ENCODE measurements at regions not wholly inside any gene's neighbourhood (a gene's known extent, or its start where the extent isn't known, plus 50 kb on each side); places are given as distances from the start of the nearest gene placed in this dataset.

- no peak for TF ChIP-seq CTCF (IDR thresholded peaks at IDR 0.05; ENCODE audit: borderline replicate concordance, extremely low read depth, insufficient read depth)
- Histone ChIP-seq H3K27me3 (ENCODE audit: control insufficient read depth, insufficient read depth, low read length) (no peaks in the 10 kb centered on the region), H3K36me3 (ENCODE audit: control insufficient read depth in 2 of 3, insufficient read depth in 3 of 3, low read length in 3 of 3) (no peaks in the 10 kb centered on the region), H3K4me1 (ENCODE audit: control insufficient read depth in 2 of 3, insufficient read depth in 2 of 3, low read depth in 1 of 3, low read length in 3 of 3) (no peaks in the 10 kb centered on the region), H3K9me3 (ENCODE audit: control insufficient read depth in 2 of 3, insufficient read depth in 1 of 3, low read length in 3 of 3) (no peaks in the 10 kb centered on the region), H3K27ac (ENCODE audit: low read depth in 2 of 2, low read length in 2 of 2) (no peak overlapping the region), H3K4me3 (ENCODE audit: low read length in 3 of 3) (no peak overlapping the region), H3K9ac (ENCODE audit: low read length in 3 of 3) (no peak overlapping the region)
- FAIRE-seq, result no peak
- no peak for DNase-seq
- intact Hi-C loops (cut with DNase I), result no loop called here
These were observed 50.3 kb upstream of the OSBPL11 start for GRCh38 chr3:125645616-125646015.

GRCh38 chr3:125646581-125646980, 51.3 kb upstream of the OSBPL11 start:
- H3K9me3 ChIP-seq (ENCODE audit: control insufficient read depth in 2 of 3, insufficient read depth in 1 of 3, low read length in 3 of 3), result no peaks in the 10 kb centered on the region
- no peaks in the 10 kb centered on the region for H3K36me3 ChIP-seq (ENCODE audit: control insufficient read depth in 2 of 3, insufficient read depth in 3 of 3, low read length in 3 of 3)
- no peak for TF ChIP-seq CTCF (IDR thresholded peaks at IDR 0.05; ENCODE audit: borderline replicate concordance, extremely low read depth, insufficient read depth)
- H3K27ac ChIP-seq (ENCODE audit: low read depth in 2 of 2, low read length in 2 of 2), result no peak overlapping the region
- H3K9ac ChIP-seq (ENCODE audit: low read length in 3 of 3), result no peak overlapping the region
- intact Hi-C loops (cut with DNase I), result no loop called here
- H3K4me3 ChIP-seq (ENCODE audit: low read length in 3 of 3), result no peak overlapping the region
- H3K27me3 ChIP-seq (ENCODE audit: control insufficient read depth, insufficient read depth, low read length), result no peaks in the 10 kb centered on the region
- FAIRE-seq (no peak), DNase-seq (no peak)
- no peaks in the 10 kb centered on the region for H3K4me1 ChIP-seq (ENCODE audit: control insufficient read depth in 2 of 3, insufficient read depth in 2 of 3, low read depth in 1 of 3, low read length in 3 of 3)

GRCh38 chr3:125647318-125648014, 52.2 kb upstream of the OSBPL11 start:
- Histone ChIP-seq H3K36me3 (ENCODE audit: control insufficient read depth in 2 of 3, insufficient read depth in 3 of 3, low read length in 3 of 3) (no peaks in the 10 kb centered on the region), H3K4me1 (ENCODE audit: control insufficient read depth in 2 of 3, insufficient read depth in 2 of 3, low read depth in 1 of 3, low read length in 3 of 3) (no peaks in the 10 kb centered on the region), H3K27ac (ENCODE audit: low read depth in 2 of 2, low read length in 2 of 2) (peak overlapping the region; percentile 34 to 52), H3K9ac (ENCODE audit: low read length in 3 of 3) (no peak overlapping the region), H3K9me3 (ENCODE audit: control insufficient read depth in 2 of 3, insufficient read depth in 1 of 3, low read length in 3 of 3) (no peaks in the 10 kb centered on the region), H3K27me3 (ENCODE audit: control insufficient read depth, insufficient read depth, low read length) (no peaks in the 10 kb centered on the region), H3K4me3 (ENCODE audit: low read length in 3 of 3) (no peak overlapping the region)
- FAIRE-seq, result no peak
- peak in 3 of 5 donors; percentile 28 to 87 (median 33) for DNase-seq
- intact Hi-C loops (cut with DNase I), result no loop called here
- TF ChIP-seq CTCF (IDR thresholded peaks at IDR 0.05; ENCODE audit: borderline replicate concordance, extremely low read depth, insufficient read depth), result no peak

DNA sequence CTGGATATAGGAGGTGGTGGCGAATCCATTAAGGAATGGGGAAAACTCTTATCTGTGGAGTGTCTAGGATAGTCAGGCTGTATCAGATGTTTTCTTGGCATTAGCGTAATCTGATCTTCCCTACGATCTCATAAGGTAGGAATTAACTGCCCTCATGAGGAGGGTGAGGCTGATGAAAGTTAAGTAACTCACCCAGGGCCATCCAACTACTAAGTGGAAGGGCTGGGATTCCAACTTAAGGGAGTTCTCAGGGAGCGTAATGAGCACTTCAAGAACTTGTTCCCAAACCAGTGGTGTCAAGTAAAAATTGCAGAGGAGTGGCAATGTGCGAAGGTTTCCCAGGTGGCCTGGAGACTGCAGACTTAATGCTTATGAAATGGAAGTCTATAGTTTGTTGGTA, 55.9 kb upstream of the OSBPL11 start:
- Histone ChIP-seq H3K9me3 (ENCODE audit: control insufficient read depth in 2 of 3, insufficient read depth in 1 of 3, low read length in 3 of 3) (no peaks in the 10 kb centered on the region), H3K4me3 (ENCODE audit: low read length in 3 of 3) (no peak overlapping the region), H3K27me3 (ENCODE audit: control insufficient read depth, insufficient read depth, low read length) (no peaks in the 10 kb centered on the region), H3K36me3 (ENCODE audit: control insufficient read depth in 2 of 3, insufficient read depth in 3 of 3, low read length in 3 of 3) (no peaks in the 10 kb centered on the region), H3K4me1 (ENCODE audit: control insufficient read depth in 2 of 3, insufficient read depth in 2 of 3, low read depth in 1 of 3, low read length in 3 of 3) (no peaks in the 10 kb centered on the region), H3K27ac (ENCODE audit: low read depth in 2 of 2, low read length in 2 of 2) (no peak overlapping the region), H3K9ac (ENCODE audit: low read length in 3 of 3) (no peak overlapping the region)
- TF ChIP-seq CTCF (IDR thresholded peaks at IDR 0.05; ENCODE audit: borderline replicate concordance, extremely low read depth, insufficient read depth), result no peak
- FAIRE-seq, result no peak
- DNase-seq, result peak in 2 of 5 donors; percentile 31 to 35
- intact Hi-C loops (cut with DNase I), result no loop called here
